C1 segment of cervical spinal cord (tissue), 14 donors: ENCODE measurements at regions not wholly inside any gene's neighbourhood (a gene's known extent, or its start where the extent isn't known, plus 50 kb on each side); places are given as distances from the start of the nearest gene placed in this dataset.
"Not testable (repeated sequence)": the region's sequence is repeated elsewhere in the genome, so short reads cannot be mapped to it uniquely, and the experiment has no call there.

Experiments
- DNase-seq, 14 donors: peaks; one replicate each; lab custom pipeline; 2025; lab: John Stamatoyannopoulos, UW

- DNase-seq: no peak
Observed at GRCh38 chrY:19541475-19542306, 202.8 kb downstream of the KDM5D start.

GRCh38 chrY:19535697-19536096 lies 208.8 kb downstream of the KDM5D start:
- DNase-seq: not testable (repeated sequence)

- DNase-seq: no peak
Observed at GRCh38 chrY:19521976-19522375, 222.6 kb downstream of the KDM5D start.

GRCh38 chrY:19503092-19503449 lies 241.5 kb downstream of the KDM5D start:
- DNase-seq: no peak

- no peak for DNase-seq
Observed at GRCh38 chrY:19502169-19503091, 242.1 kb downstream of the KDM5D start.

GRCh38 chrY:19498556-19498955 lies 246.0 kb downstream of the KDM5D start:
- DNase-seq: no peak

- no peak for DNase-seq
Observed at GRCh38 chrY:19487494-19487893, 257.0 kb downstream of the KDM5D start.

- no peak for DNase-seq
Observed at GRCh38 chrY:19484997-19485396, 259.5 kb downstream of the KDM5D start.

- DNase-seq: no peak
Observed at GRCh38 chrY:19479141-19479540, 265.4 kb downstream of the KDM5D start.

- DNase-seq: no peak
Observed at GRCh38 chrY:19477959-19478358, 266.6 kb downstream of the KDM5D start.

GRCh38 chrY:19465809-19466208 lies 278.7 kb downstream of the KDM5D start:
- no peak for DNase-seq

- DNase-seq: no peak
Observed at GRCh38 chrY:19456855-19457448, 287.6 kb downstream of the KDM5D start.

GRCh38 chrY:19433059-19433458 lies 311.5 kb downstream of the KDM5D start:
- peak in 1 of 14 donors; percentile 1 for DNase-seq

- DNase-seq: no peak
Observed at GRCh38 chrY:19427736-19428518, 316.6 kb downstream of the KDM5D start.

GRCh38 chrY:19427191-19427590 lies 317.3 kb downstream of the KDM5D start:
- not testable (repeated sequence) for DNase-seq

- DNase-seq: no peak
Observed at GRCh38 chrY:19410980-19411766, 333.4 kb downstream of the KDM5D start.

- no peak for DNase-seq
Observed at GRCh38 chrY:19406246-19406645, 338.3 kb downstream of the KDM5D start.

- DNase-seq: no peak
Observed at GRCh38 chrY:19405598-19405997, 338.9 kb downstream of the KDM5D start.

- no peak for DNase-seq
Observed at GRCh38 chrY:19392876-19393275, 351.6 kb downstream of the KDM5D start.

GRCh38 chrY:19391922-19392321 lies 352.6 kb downstream of the KDM5D start:
- DNase-seq: no peak

GRCh38 chrY:19365321-19365720 lies 379.2 kb downstream of the KDM5D start:
- no peak for DNase-seq
